Left colon (tissue), 2 donors: ENCODE measurements at regions not wholly inside any gene's neighbourhood (a gene's known extent, or its start where the extent isn't known, plus 50 kb on each side); places are given as distances from the start of the nearest gene placed in this dataset.
"Not testable (repeated sequence)": the region's sequence is repeated elsewhere in the genome, so short reads cannot be mapped to it uniquely, and the experiment has no call there.

ENCODE experiments used
- ATAC-seq: fragments of 200-7000 bp; cut with Tn5 transposase; one replicate; pipeline ENCODE4 v1.9.1; 2020; ENCODE audit warnings: mild to moderate bottlenecking, moderate library complexity
- DNase-seq, 2 donors: peaks; one replicate each; pipeline ENCODE4 v3.0.0-alpha.2; 2020
- intact Hi-C, 2 donors: fragments of 100-400 bp; cut with DNase I in 1 of 2; cut with micrococcal nuclease in 1 of 2; formaldehyde crosslinking; loops; one replicate each; pipeline versions ENCODE4 v1.11.2 to v1.14.0; 2022; cut with DNase I, micrococcal nuclease
- donor health status: DM: no; HTN: no; CAD: no.
- donor health status: DM: yes; HTN: yes; CAD: no.

DNA sequence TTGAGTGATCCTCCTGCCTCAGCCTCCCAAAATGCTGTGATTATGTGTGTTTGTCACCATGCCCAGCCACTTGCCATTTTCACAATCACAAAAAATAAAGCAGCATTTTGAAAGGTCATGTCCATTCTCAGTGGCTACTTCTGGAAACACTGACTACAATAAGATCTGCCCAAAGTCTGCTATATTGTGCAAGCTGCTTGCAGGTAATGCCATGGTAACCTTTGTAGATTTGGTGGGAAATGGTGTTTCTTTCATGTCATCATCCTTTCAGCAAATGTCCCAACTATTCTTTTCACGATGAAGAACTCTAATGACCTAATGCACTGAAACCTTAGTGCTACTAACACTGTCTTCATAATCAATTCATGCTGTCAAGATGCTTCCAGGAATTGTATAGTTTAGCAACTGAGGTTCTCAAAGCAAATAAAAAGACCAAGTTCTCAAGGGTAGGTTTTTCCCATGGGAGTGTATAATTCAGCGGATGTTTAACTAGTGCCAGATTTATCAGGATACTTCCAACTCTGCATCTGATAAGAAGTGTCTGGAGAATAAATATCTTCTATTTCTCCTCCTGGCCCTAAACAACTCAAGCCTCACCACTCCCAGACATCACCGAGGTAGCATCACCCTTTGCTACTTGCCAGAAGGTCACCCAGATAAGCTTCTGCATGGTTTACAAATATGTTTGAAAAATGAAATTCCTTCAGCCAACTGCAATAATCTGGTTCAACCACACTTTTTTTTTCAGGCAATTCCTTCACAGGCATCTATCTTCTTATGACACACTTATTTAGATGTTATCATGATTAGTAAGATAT, 132.0 kb upstream of the ZC3H11B start:
- intact Hi-C loops = no loop called here
- DNase-seq (no peak), ATAC-seq (no peak)

DNA sequence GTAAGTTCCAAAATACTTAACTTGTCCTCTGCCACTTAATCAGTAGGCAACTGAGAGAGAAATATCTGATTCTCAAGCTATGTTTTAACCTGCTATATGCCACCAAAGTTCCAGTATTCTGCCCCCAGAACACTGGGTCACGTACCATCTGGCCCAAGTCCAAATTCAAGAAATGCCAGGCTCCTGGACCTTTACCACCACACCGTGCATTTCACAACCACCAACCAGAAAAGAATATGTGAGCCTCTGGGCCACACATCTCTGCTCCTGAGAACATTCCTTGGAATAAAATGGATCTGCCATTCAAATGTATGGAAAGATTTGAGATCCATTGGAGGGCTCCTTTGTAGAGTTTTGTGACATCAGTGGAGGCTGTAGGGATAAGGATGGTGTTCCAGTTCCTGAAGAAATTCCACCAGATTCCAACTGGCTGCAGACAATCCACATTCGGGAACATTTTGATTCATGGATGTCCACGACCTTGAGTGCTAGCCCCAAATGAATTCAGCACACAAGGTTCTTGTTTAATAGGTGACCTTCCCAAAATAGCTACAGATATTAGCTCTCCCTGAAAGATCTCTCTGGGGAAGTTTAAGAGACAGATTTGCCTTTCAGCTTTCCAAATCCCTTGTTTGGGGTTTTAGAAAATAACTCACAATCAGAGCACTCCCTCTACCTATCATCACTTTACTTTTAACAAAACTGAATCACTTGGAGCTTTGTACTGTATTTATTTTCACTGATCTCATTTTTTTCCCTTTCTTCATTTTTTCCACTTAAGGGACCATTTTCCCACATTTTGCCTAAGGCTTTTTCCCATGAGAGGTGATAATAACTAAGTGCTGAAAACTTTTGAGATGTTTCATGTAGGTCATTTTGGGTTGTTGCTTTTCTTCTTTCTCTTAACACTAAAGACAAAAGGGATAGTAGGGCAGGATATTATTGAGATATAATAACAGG, 128.4 kb upstream of the ZC3H11B start:
- intact Hi-C loops = no loop called here
- no peak for ATAC-seq
- DNase-seq = no peak

GRCh38 chr1:219733511-219734174, 120.7 kb upstream of the ZC3H11B start:
- DNase-seq = no peak

GRCh38 chr1:219732814-219733491, 120.0 kb upstream of the ZC3H11B start:
- intact Hi-C loops = no loop called here
- DNase-seq = no peak
- ATAC-seq = no peak

More at GRCh38 chr1:219733511-219734174, 120.7 kb upstream of the ZC3H11B start:
- intact Hi-C loops = no loop called here
- no peak for ATAC-seq

DNA sequence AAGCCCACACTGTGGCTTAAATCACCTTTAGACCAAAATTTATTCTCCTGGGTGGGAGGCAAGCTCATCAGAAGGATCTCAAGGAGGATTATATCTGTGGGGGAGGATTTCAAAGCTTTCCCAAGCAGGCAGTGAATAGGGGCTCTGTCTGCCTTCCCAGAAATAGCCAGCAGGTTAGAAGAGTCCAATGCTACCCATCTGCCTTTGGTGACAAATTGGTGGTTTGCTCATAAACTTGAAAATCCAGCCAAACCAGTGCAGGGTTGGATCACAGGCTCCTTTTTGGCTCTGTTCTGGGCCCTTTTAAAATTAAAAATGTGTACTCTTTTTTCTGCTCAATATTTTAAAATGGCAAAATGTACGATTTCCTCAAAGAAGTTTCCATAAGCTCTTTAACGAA, 118.9 kb upstream of the ZC3H11B start:
- no peak for DNase-seq
- ATAC-seq = no peak
- intact Hi-C loops = no loop called here

DNA sequence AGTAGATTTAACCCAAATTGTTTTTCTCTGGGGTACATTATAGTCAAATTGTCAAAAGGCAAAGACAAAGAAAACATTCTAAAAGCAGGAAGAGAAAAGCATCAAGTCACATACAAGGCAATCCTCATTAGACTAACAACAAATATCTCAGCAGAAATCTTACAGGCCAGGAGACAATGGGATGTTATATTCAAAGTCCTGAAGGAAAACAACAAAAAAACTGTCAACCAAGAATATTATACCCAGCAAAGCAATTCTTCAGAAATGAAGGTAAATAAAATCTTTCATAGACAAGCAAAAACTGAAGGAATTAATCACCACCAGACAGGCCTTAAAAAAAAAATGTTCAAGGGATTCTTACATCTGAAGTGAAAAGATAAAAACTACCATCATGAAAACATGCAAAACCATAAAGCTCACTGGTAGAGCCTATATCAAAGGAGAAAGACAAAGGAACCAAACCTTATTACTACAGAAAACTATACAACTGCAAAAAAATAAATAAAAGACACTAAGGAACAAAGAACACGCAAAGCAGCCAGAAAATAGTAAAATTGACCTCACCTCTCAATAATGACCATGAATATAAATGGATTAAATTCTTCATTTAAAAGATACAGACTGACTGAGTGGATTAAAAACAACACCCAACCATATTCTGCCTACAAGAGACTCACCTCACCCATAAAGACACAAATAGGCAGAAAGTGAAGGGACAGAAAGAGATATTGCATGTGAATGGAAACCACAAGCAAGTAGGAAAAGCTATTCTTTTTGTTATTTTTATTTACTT, 113.8 kb upstream of the ZC3H11B start:
- intact Hi-C loops = no loop called here
- no peak for DNase-seq
- ATAC-seq = no peak

DNA sequence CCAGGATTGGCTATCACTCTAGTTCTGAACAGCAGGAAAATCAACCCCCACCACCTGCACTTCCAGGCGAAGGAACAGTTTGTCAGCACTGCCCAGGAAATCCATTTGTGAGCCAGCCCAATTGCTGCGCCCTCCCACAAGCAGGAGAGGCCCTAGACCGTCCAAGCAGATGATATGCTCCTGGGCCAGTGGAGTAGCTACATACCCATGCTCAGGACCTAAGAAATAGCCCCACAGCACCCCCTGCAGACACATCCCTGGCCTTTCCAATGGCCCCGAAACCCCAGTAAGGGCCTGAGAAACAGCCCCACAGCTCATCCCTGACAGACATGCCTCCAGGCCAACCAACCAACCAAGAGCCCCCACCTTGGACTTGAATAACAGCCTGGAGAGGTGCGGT, 111.5 kb upstream of the ZC3H11B start:
- intact Hi-C loops = no loop called here
- DNase-seq = no peak
- no peak for ATAC-seq

DNA sequence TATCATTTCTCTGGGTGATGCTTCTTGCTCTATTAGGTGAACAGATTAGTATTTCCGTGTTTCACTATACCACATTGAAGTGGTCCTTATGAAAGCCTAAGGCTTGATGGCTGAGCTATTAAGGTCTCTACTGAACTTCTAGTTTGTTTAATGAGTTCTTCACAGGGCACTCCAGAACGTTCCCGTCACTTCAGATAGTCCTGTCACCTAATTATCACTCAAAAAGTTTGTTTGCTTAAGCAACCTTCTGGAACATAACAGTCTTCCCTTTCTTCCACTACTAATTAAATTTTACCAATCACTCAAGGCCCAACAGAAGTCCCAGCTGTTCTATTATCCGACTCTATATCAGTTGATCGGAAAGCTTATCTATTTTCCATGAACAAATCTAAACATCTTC, 104.6 kb upstream of the ZC3H11B start:
- intact Hi-C loops = no loop called here
- DNase-seq (no peak), ATAC-seq (no peak)

- intact Hi-C loops = no loop called here
- no peak for ATAC-seq
- DNase-seq = no peak
These were observed 103.8 kb upstream of the ZC3H11B start for GRCh38 chr1:219716611-219717114.

DNA sequence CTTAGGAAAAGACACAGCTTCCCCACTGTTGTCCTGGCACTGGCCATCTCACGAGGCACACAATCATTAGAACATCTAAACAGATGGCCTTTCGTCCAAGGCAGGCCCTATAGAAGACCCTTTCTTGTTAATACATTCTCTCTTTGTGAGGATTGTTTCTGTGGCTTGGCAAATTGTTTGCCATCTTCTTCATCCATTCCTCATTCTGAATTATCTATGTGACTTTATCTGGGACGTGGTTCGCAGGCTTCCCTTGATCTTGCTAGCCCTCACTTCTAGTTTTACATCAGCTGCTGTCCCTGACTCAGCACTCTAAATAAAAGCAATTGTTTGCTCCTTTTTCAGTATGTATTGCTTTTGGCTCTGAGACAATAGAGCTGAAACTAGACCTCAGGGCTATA, 101.1 kb upstream of the ZC3H11B start:
- DNase-seq (no peak), ATAC-seq (no peak)
- intact Hi-C loops = no loop called here

GRCh38 chr1:219712506-219712905, 99.6 kb upstream of the ZC3H11B start:
- intact Hi-C loops = no loop called here
- ATAC-seq (no peak), DNase-seq (no peak)

DNA sequence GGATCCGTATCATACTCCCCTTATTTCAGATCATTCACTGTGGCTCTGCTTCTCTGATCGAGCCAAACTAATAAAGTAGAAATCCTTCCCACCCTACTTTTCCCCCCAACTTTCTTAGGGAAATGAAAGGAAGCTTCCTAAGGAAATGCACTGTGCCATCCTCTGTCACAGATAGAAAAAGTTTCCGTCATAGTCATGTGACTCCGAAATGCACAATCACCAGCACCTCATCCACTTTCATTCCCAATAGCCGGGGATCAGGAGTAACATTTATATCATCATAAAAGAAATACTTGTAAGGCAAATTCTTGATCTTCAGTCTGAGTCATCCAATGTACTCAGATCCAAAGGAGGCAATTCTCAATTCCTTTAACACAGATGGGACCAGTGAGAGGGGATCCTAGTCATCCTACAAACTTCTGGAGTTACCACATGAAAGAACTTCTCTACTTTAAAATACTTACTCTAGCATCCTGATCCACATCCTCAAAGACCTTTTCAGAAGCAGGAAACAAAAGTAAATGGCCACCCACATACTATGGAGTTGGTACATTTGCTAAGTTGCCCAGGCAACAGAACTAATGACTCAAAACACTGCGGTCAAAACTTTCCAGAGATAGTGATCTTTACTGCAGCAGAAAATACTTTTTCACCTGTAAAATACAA, 97.8 kb upstream of the ZC3H11B start:
- intact Hi-C loops = no loop called here
- DNase-seq = no peak
- no peak for ATAC-seq

DNA sequence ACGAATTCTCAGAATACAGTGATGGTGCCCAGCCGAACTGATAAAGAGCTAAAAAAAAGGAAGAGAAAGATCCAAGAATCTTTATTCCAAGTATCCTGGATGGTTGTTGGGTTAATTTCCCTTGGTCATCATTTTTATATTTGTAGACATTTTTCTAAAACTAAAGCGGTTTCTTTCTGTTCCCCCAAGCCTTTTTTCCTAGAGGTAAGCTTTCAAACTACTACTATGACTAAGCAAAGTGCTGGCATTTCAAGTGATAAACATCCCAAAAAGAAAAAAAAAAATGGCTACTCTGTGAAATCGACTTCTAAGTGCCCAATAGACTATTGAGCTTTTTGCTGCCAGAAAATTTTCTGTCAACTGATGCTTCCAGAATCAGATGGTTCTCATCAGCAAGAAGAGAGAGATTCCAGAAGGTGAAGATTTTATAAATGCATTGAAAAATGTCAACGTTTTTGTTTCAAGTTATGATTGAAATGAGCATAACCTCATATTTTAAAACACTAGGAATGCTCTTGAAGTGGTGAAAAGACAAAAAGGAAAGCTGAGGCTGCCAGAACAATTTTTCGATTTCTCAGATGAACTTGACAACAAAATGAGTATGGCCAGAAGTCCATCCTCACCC, 96.1 kb upstream of the ZC3H11B start:
- ATAC-seq = no peak

DNA sequence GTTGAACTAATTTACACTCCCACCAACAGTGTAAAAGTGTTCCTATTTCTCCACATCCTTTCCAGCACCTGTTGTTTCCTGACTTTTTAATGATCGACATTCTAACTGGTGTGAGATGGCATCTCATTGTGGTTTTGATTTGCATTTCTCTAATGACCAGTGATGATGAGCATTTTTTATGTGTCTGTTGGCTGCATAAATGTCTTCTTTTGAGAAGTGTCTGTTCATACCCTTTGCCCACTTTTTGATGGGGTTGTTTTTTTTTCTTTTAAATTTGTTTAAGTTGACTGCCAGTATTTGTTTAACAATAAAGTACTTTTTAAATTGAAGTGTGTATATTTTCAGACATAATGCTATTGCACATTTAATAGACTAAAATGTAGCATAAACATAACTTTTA, 95.0 kb upstream of the ZC3H11B start:
- DNase-seq, intact Hi-C loops, ATAC-seq: not testable (repeated sequence)

More for the DNA sequence above, 96.1 kb upstream of the ZC3H11B start:
- DNase-seq = no peak
- intact Hi-C loops = no loop called here

- intact Hi-C loops = not testable (repeated sequence)
These were observed 91.4 kb upstream of the ZC3H11B start for GRCh38 chr1:219704331-219704730.

DNA sequence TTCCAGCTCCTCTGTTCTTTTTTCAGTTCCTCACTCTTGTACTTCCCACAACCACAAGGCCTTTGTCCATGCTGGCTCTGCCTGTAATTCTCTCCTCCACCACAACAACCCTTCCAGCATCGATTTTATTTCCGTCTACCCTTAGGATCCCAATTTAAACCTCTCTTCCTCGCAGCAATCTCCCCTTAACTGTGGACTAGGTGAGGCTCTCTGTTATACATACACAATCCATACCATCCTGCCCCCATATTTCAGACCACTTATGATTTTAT, 90.4 kb upstream of the ZC3H11B start:
- DNase-seq = no peak
- ATAC-seq = no peak
- intact Hi-C loops = no loop called here

More at GRCh38 chr1:219704331-219704730, 91.4 kb upstream of the ZC3H11B start:
- ATAC-seq, DNase-seq: not testable (repeated sequence)

- no peak for ATAC-seq
- DNase-seq = no peak
- intact Hi-C loops = no loop called here
These were observed 88.6 kb upstream of the ZC3H11B start for GRCh38 chr1:219701476-219701875.
